OCI-LY7 (cell line): ENCODE measurements at regions not wholly inside any gene's neighbourhood (a gene's known extent, or its start where the extent isn't known, plus 50 kb on each side); places are given as distances from the start of the nearest gene placed in this dataset.

Source experiments
- EZH2phosphoT487 ChIP-seq: fragments of 200-600 bp; sonication (generic); IDR thresholded peaks from 2 replicates; pipeline ENCODE4 v1.6.1; 2018; ENCODE audit warnings: low read depth, borderline replicate concordance, mild to moderate bottlenecking, mixed run types, antibody characterized with exemption, low read length, moderate library complexity, mixed read lengths
- TF ChIP-seq, protein P1 (sequence below): fragments of 200-600 bp; sonication (generic); conservative IDR thresholded peaks from 2 replicates; pipeline ENCODE4 v1.5.1; 2014; ENCODE audit warnings: mild to moderate bottlenecking, antibody characterized with exemption, low read length, moderate library complexity, mixed read lengths

DNA sequence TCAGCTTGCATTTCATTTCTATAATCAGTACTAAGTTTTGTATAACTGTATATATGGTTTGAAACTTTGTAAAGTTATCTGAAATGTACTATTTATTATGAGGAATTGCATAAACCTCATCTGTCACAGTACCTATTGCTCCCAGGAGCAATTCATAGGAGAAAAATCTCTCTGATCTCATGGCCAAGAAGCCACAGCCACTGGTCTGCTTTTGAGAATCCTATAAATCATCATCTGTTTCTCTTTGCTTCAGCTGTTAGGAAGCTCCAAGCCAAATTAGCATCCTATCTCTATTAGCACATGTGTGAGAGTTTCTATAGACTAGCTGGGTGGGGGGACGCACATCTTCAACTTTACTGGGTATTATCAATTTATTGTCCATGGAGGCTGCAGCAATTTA lies 210.3 kb downstream of the CYP26B1 start:
- TF ChIP-seq, protein P1, sequence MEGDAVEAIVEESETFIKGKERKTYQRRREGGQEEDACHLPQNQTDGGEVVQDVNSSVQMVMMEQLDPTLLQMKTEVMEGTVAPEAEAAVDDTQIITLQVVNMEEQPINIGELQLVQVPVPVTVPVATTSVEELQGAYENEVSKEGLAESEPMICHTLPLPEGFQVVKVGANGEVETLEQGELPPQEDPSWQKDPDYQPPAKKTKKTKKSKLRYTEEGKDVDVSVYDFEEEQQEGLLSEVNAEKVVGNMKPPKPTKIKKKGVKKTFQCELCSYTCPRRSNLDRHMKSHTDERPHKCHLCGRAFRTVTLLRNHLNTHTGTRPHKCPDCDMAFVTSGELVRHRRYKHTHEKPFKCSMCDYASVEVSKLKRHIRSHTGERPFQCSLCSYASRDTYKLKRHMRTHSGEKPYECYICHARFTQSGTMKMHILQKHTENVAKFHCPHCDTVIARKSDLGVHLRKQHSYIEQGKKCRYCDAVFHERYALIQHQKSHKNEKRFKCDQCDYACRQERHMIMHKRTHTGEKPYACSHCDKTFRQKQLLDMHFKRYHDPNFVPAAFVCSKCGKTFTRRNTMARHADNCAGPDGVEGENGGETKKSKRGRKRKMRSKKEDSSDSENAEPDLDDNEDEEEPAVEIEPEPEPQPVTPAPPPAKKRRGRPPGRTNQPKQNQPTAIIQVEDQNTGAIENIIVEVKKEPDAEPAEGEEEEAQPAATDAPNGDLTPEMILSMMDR, result no peak
- TF ChIP-seq EZH2phosphoT487, result no peak
